Left ventricle myocardium superior (tissue), 1 donor: ENCODE measurements at regions not wholly inside any gene's neighbourhood (a gene's known extent, or its start where the extent isn't known, plus 50 kb on each side); places are given as distances from the start of the nearest gene placed in this dataset.
A peak's percentile ranks its signal among the peaks of the same experiment; 100 is the strongest.
"Not testable (repeated sequence)": the region's sequence is repeated elsewhere in the genome, so short reads cannot be mapped to it uniquely, and the experiment has no call there.

ENCODE experiments used
- ATAC-seq: fragments of 200-7000 bp; cut with Tn5 transposase; one replicate; pipeline ENCODE4 v1.9.1; 2020; ENCODE audit warnings: mild to moderate bottlenecking, moderate library complexity
- DNase-seq: peaks from one replicate; pipeline ENCODE4 v3.0.0-alpha.2; 2020
- intact Hi-C: fragments of 100-400 bp; cut with micrococcal nuclease; formaldehyde crosslinking; loops from one replicate; pipeline ENCODE4 v1.11.0; 2022
- donor health status: DM: no; HTN: yes; CAD: no; lungs with severe emphysema.

DNA sequence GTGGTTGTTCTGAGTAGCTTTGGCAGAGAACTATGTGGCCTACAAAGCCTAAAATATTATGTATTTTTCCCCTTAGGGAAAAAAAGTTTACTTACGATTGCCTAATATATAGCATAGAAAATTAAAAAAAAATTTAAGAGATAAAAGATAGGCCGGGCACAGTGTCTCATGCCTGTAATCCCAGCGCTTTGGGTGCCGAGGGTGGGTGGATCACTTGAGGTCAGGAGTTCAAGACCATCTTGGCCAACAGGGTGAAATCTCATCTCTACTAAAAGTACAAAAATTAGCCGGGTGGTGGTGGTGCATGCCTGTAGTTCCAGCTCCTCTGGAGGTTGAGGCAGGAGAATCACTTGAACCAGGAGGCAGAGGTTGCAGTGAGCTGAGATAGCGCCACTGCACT lies 439.2 kb upstream of the KLF6 start:
- DNase-seq = no peak
- ATAC-seq = no peak
- intact Hi-C loops = no loop called here

DNA sequence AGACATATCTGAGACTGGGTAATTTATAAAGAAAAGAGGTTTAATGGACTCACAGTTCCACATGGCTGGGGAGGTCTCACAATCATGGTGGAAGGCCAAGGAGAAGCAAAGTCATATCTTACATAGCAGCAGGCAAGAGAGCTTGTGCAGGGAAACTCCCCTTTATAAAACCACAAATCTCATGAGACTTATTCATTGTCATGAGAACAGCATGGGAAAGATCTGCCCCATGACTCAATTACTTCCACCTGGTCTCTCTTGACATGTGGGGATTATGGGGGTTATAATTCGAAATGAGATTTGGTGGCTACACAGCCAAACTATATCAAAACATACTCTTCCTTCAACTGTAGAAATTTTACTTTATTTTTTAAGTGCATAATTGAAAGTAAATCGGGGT lies 436.3 kb upstream of the KLF6 start:
- intact Hi-C loops, DNase-seq, ATAC-seq: not testable (repeated sequence)

DNA sequence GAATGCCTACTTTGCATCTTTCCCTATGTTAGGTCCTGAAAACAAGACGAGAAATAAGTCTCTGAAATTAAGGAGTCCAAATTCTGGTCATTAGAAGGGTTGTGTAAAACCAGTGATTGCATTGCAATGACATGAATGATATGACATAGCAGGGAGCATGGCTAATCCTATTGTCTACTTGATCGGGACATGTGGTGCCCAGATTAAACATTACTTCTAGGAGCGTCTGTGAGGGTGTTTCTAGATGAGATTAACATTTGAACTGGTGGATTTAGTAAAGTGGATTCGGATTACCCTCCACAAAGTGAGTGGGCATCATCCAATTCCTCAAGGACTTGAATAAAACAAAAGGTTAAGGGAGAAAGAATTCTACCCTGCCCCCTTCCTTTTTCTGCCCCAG lies 434.9 kb upstream of the KLF6 start:
- DNase-seq = no peak
- ATAC-seq = no peak
- intact Hi-C loops = no loop called here

DNA sequence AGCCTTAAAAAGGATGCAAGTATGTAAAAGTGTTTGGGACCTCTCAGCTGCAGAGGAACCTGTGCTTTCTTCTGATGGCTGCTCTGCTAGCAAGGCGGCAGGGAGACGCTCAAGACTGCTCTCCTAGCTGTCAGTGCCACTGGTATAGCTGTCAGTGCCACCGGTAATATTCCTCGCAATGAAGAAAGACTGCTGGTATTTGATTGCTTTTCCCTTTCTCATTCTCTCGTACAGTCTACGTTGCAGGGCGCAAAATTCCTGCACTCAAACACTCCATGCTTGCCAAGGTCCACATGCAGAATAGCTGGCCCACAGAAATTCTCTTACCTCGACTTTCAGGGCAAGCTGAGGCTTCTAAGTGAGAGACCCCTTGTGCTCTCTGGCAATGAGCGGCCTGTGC lies 432.6 kb upstream of the KLF6 start:
- DNase-seq (no peak), ATAC-seq (peak; percentile 49)
- intact Hi-C loops = no loop called here

DNA sequence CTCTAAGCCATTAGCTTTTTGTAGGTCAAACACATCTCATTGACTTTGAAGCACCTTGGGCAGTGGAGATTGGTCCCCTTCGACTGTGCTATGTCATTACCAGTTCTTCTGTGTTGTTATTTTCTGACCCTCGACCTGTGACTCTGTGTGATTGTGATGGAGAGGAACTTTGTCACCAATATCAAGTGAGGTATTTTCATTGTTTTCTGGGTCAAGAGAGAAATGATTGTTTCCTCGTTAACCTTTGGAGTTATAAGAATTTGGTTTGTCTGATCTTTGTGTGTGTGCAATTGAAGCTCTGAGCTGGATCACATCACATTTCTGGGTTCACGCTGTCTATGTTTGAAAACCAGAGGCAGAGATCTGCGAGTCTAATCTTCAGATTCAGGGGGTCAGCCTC lies 432.2 kb upstream of the KLF6 start:
- ATAC-seq (peak; percentile 49), DNase-seq (no peak)
- intact Hi-C loops = no loop called here

DNA sequence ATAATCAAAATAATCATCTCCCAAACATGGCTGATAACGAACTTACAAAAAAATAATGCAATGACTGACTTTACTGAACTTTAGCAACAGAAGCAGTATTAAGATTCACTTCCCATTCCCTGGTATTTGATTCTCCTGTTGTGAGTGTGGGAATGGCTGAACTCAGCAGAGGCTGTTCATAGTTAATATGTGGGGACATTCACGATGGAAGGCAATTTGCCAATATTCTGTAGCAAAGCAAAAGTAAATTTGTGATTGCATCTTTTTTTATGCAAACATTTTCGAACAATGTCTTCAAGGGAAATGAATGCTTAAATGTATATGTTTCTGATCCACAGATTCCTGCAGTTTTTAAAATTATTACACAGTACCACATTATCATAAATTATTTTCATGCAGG lies 431.7 kb upstream of the KLF6 start:
- no peak for ATAC-seq
- no peak for DNase-seq
- intact Hi-C loops = no loop called here

DNA sequence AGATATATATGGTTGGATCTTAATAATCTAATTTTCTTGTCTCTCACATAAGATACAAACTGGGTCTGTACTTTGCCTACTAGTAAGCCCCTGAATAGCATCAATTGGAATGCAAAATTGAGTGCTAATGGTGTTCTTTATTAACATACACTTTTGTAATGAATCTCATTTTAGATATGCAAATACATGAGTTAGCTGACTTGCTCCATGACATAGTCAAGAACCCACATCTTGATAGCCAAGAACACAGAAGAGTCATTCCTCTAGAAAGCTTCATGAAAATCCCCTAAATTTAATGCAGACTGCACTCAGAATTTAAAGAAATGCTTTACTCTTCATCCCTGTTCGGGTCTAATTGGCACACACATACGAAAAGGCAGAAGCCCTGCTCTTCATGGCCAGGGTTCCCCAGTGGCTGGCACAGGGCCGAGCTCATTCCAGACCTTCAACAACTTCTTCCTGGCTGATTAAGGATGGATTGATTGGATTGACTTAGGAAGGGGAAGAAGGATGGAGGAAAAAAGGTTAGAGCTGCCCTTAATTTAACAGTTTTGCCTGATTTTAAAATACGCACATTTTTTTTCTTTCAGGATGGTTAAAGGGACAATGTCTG lies 431.1 kb upstream of the KLF6 start:
- intact Hi-C loops = no loop called here
- ATAC-seq (no peak), DNase-seq (no peak)

DNA sequence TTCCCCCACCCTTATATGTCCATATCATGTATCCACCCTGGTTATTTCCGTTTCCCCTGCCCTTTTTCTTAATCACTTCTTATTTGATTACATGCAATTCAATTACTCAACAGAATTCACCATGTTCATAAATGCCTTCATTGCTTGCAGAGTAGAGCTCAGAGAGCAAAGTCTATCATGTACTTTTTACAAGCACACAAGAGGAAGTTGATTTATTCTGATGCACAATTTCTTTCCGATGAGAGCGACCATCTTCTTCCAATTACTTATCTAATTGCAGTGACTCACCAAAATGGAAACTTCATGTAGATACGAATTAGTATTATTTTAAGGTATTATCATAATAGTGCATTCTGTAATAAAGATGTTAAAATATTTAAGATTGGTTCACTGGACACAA lies 430.5 kb upstream of the KLF6 start:
- intact Hi-C loops = no loop called here
- DNase-seq = no peak
- ATAC-seq = no peak

DNA sequence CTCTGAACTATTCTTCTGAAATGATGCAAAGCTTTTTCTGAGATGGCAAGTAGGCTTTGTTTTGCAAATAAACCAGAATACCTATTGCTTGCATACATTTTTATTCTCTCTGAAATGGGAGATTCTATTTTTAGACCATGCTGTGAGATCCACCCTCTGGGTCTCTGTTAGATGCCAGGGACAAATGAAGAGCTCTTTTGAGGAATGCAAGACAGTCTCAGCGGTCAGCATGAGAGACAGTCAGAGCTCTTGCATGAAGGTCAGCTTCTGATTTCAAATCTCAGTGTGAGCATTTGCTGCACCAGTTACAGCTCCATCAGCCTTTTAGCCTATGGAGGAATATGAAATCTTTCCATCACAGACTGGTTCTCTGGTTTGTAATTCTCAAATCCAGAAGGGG lies 429.9 kb upstream of the KLF6 start:
- intact Hi-C loops = no loop called here
- DNase-seq (no peak), ATAC-seq (peak; percentile 38)

DNA sequence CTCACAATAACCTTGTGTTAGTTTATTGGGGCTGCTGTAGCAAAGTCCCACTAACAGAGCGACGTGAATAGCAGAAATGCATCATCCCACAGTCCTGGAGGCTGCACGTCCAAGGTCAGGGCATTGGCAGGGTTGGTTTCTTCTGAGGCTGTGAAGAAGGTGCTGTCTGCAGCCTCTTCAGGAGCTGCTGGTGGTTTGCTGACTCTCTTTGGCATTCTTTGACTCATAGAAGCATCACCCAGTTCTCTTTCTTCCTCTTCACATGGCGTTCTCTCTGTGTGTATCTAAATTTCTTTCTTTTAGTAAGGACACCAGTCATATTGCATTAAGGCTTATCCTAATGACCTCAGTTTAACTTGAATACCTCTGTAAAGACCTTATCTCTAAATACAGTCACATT lies 428.4 kb upstream of the KLF6 start:
- intact Hi-C loops = no loop called here
- no peak for DNase-seq
- no peak for ATAC-seq

DNA sequence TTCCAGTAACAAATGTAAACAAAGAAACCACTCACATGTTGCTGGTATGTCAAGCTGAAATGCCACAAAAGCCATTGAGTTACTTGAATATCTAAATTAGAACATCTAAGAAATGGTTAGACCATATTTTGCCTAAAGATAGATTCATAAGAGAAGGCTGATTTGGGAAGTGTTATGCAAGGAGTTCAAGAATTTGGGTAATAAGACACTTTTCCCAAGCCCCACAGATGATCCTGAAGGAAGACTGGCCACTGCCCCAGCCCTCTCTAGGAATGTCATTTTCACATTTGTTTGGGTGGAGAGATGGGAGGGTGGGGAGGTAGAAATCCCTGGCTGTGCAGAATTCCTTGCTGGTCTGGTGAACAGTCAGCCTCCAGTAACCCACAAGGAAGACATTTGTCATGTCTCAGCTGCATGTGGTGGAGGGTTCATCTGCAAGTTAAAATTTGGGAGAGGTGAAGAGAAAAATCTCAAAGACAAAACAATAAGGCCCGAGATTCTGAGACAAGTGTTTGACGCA lies 427.2 kb upstream of the KLF6 start:
- DNase-seq = no peak
- no peak for ATAC-seq
- intact Hi-C loops = no loop called here

DNA sequence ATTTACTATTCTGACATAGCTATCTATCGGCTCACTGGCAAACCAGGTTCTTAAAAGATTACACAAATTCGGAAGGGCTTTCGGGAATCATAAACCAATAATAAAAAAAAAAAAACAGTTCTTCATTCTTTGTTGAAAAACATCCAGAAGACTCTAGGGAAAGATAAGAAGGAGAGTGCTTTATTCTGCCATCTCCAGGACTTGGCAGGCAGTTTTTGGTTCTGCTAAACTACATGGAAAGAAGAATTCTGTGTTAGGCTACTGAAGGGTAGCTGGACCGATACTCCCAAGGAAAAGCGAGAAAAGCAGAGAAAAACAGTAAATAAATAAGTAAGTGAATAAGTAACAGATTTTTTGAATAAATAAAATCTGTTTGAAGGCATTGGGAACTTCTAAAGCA lies 423.5 kb upstream of the KLF6 start:
- ATAC-seq (no peak), DNase-seq (no peak)
- intact Hi-C loops = no loop called here

DNA sequence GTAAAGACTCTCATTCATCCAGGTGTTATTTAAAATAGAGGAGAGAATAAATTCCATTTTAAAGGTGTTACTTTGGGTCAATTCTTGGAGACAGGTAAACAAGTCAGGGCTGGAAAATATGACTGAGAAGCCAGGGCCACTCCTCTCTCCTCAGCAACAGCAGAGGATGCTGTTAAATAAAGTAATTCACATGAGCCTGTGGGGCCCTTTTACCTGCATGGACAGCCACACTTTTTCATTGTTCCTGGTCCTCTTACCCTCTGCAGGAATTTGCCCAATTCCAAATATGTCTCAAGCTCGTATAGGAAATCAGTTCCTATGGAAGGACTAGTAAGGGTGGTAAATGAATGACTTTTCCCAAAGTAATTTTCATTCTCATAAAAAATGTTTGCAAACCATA lies 420.1 kb upstream of the KLF6 start:
- DNase-seq (no peak), ATAC-seq (no peak)
- intact Hi-C loops = no loop called here

DNA sequence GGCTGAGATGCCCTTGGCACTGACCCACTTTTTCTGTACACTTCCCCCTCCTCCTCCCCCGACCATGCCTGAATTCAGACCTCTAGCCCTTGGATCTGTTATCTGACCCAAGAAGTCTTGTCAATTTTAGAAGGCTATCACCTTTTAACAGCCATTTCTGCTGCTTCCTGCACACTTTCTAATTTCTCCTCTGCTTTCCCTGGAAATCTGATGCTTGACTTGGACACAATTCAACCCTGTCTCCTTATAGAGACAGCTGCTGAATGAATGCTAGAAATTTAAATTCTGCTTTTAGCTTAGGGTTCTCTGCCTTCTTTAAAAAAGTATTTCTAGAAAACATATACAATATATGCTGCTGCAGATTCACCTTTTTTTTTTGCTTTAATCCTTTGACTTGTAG lies 417.9 kb upstream of the KLF6 start:
- ATAC-seq (no peak), DNase-seq (no peak)
- intact Hi-C loops = no loop called here

DNA sequence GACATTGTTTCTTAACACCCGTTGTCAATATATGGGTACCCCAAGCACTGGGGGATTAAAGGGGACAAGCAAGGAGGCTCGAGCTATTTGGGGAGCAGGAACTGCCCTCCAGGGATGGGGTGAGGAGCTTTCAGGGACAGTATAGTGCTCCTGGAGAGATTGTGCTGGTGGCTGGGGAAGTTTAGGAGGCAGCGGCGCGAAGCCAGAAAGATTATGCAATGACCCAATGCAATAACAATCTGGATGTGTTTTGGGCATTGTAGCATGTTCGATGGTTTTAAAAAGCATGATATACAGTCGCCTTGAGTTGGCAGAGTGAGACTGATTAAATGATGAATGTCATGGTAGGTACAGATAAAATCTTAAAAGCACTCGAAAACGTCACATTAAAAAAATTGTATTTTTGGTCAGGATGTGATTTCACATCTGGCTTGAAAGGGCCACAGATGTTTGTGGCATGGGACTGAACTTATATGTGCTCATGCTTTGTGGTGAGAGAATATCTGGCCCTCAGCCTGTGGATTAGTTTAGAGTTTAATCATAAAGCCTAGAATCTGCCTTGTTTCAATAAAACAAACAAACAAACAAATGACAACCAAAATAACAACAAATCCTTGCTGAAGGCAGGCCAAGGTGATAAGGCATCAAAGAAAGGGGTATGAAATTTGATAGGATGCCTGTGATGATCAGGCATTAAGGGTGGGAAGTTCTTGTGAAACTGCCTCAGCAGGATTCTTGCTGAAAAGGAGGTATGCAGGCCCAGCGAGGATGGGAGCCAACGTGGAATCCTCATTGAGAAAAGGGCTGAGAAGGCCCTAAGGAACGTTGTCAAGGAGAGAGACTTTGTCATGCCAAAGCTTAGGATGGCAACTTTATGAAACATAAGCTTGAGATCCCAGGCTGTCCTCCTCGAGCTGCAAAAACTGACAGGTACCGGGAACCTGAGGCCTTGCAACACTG lies 417.1 kb upstream of the KLF6 start:
- intact Hi-C loops = no loop called here
- peak; percentile 28 for ATAC-seq

DNA sequence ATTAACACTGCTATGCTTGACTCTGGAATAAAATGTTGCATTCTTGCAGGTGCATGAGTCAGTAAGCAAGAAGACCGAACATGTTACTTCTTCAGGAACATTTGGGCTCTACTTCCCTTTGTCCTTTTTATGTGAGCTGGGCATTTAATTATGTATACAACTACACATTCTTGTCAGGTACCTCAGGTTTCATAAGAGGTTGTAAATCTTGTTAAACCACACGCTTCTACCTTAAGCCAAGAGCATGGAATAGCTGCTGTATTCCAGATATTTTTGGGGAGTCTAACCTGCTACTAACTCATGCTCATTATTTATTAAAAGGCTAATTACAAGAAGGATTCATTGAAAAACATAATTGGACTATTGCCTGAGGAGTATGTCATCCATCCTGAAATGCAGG lies 414.2 kb upstream of the KLF6 start:
- ATAC-seq = no peak
- intact Hi-C loops = no loop called here
- no peak for DNase-seq

More for the DNA sequence above, 417.1 kb upstream of the KLF6 start:
- no peak for DNase-seq

DNA sequence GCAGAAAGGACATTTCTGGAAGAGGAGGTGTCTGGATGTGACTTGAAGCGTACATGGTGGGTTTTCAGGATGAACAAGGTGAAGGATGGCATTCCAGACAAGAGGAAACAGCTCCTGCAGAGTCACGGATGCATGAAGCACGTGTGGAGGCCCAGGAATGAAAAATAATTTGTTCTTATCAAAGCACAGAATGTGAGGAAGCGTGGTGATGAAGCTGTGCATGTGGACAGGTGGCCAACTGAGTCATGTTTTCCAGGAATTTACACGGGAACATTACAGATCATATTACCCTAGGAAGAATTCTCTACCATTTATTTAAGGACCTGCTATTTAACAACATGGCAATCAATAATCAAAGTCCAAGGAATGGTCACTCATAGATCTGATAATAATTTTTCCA lies 413.2 kb upstream of the KLF6 start:
- DNase-seq (no peak), ATAC-seq (no peak)
- intact Hi-C loops = no loop called here

DNA sequence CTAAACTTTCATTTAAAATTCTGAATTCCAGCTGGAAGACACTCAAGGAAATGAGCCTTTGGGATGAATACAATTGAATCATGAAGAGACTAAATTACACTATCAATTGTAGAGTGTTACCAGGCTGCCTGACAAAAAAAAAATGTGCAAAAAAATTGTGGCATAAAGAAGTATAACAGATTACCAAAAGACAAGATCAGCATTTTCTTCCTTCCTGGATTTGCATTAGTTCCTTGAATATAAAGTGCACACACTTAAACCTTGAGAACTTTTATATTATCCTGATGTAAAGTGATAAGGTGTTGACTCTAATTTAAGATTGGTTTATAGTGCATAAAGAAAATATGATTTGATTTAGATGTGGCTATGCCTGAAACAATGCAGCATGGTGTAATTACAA lies 412.7 kb upstream of the KLF6 start:
- ATAC-seq = no peak
- no peak for DNase-seq
- intact Hi-C loops = no loop called here

DNA sequence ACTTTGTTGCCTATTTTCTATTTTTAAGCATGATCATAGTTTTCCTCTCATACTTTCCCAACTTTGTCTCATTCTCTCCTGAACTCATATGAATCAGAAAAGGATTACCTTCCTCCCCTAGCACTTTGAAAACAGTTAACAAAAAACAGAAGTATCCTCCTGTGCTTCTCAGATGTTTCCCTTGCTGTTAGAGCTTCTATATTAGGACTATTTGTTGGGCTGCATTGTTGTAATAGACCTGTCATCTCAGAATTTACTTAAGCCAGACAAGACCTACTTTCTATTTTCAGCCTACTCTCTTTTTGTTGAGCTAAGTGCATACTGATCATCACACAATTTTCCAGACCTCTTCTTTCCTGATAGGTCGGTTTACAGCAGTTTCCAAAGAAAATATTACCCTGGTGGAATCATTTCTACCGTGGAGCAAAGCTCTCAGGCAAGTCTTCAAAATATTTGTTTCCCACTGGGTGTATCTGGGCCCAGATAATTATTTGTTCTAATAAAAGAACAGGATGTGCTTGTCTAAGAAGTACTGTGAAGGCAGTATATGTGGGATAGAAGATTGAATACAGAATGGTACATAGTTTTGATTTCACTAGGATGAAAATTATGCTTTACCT lies 411.9 kb upstream of the KLF6 start:
- peak; percentile 86 for ATAC-seq
- intact Hi-C loops = no loop called here
- no peak for DNase-seq

DNA sequence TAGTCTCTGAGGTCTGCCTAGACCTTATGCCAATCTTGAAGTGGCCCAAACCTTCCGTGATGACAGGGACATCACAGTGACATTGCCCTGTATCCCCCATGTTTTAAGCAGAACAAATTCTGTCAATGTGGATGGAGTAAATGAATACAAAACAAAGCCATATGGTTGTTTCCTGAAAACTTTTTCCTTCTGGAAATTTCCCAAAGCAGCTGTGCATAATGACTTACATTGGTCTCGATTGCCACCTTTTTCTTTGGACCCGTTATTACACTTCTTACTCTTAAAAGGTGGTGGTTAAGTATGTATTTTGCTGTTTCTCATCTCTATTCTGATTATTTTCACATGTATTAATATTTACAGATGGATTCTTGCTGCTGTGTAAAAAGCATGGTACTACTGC lies 411.2 kb upstream of the KLF6 start:
- DNase-seq (no peak), ATAC-seq (peak; percentile 10)
- intact Hi-C loops = no loop called here
